SU-DHL-6 (cell line): ENCODE measurements at regions not wholly inside any gene's neighbourhood (a gene's known extent, or its start where the extent isn't known, plus 50 kb on each side); places are given as distances from the start of the nearest gene placed in this dataset.

Experiments used
- H2AFZ ChIP-seq: fragments of 200-600 bp; sonication (generic); 2 replicates; pipeline ENCODE4 v1.6.1; 2014; ENCODE audit warnings: low read depth, mild to moderate bottlenecking, moderate library complexity, mixed read lengths, antibody characterized with exemption, low read length; ENCODE audit not compliant: severe bottlenecking
- H3F3A ChIP-seq: fragments of 200-600 bp; shearing (Covaris generic); 2 replicates; pipeline ENCODE4 v1.6.0; 2016; ENCODE audit warnings: antibody characterized with exemption, mild to moderate bottlenecking; ENCODE audit not compliant: insufficient read depth
- H3K27ac ChIP-seq: fragments of 200-600 bp; sonication (generic); 2 replicates; pipeline ENCODE4 v1.5.1; 2016; ENCODE audit warnings: low read depth, mild to moderate bottlenecking, low read length, moderate library complexity, mixed read lengths
- H3K27me3 ChIP-seq: fragments of 200-600 bp; sonication (generic), shearing (Covaris generic); 2 replicates; pipeline ENCODE4 v1.6.0; 2014; ENCODE audit warnings: mild to moderate bottlenecking, low read length
- H3K36me3 ChIP-seq: fragments of 200-600 bp; sonication (generic); 2 replicates; pipeline ENCODE4 v1.6.1; 2014; ENCODE audit warnings: mild to moderate bottlenecking, low read length, mixed read lengths
- H3K4me2 ChIP-seq: fragments of 300-600, 200-600 bp; shearing (Covaris generic), sonication (generic); 2 replicates; pipeline ENCODE4 v1.6.0; 2014; ENCODE audit warnings: low read length, low read depth, mild to moderate bottlenecking; ENCODE audit not compliant: poor library complexity, severe bottlenecking
- H3K4me3 ChIP-seq: fragments of 200-600 bp; sonication (generic); 2 replicates; pipeline ENCODE4 v1.5.1; 2014; ENCODE audit warnings: antibody characterized with exemption, low read length, mild to moderate bottlenecking, mixed read lengths; ENCODE audit not compliant: insufficient read depth, poor library complexity, severe bottlenecking
- H3K79me2 ChIP-seq: fragments of 200-600 bp; sonication (generic); 2 replicates; pipeline ENCODE4 v1.6.1; 2014; ENCODE audit warnings: mild to moderate bottlenecking, low read length, moderate library complexity; ENCODE audit not compliant: insufficient read depth
- H3K9ac ChIP-seq: fragments of 200-600 bp; sonication (generic); 2 replicates; pipeline ENCODE4 v1.7.0; 2014; ENCODE audit warnings: mild to moderate bottlenecking, low read length
- H3K9me2 ChIP-seq: fragments of 200-600 bp; sonication (generic); replicated peaks from 2 replicates; pipeline ENCODE4 v1.6.1; 2014; ENCODE audit warnings: low read length; ENCODE audit not compliant: insufficient read depth
- H3K9me3 ChIP-seq: fragments of 200-600 bp; sonication (generic); 2 replicates; pipeline ENCODE4 v1.6.1; 2014; ENCODE audit warnings: low read length, mixed read lengths; ENCODE audit not compliant: insufficient read depth
- H4K20me1 ChIP-seq: fragments of 200-600 bp; sonication (generic); 2 replicates; pipeline ENCODE4 v1.6.1; 2014; ENCODE audit warnings: low read depth, mild to moderate bottlenecking, antibody characterized with exemption, low read length, moderate library complexity, mixed read lengths
- EZH2phosphoT487 ChIP-seq: fragments of 200-600 bp; sonication (generic), shearing (Covaris generic); conservative IDR thresholded peaks from 2 replicates; pipeline ENCODE4 v1.6.1; 2018; ENCODE audit warnings: mild to moderate bottlenecking, antibody characterized with exemption, low read length, moderate library complexity, mixed read lengths
- TF ChIP-seq, protein P1 (sequence below): fragments of 200-600 bp; sonication (generic); IDR thresholded peaks from one replicate; pipeline ENCODE4 v1.5.1; 2017; ENCODE audit warnings: antibody characterized with exemption, mild to moderate bottlenecking, low read length, moderate library complexity; ENCODE audit not compliant: insufficient read depth, poor library complexity, severe bottlenecking

DNA sequence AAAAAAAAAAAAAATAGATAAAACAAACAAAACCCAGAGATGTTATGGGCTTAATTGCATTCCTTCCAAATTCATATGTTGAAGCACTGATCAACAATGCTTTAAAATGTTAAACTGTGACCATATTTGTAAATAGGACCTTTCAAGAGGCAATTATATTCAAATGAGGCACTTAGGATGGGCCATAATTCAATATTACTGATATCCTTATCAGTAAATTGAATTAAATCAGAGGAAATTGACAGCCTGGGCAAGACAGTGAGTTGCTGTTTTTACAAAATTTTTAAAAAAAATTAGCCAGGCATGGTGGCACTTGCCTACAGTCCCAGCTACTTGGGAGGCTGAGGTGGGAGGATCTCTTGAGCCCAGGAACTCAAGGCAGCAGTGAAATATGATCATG, 364.1 kb downstream of the GJA1 start:
- H3K27me3 ChIP-seq = no peaks in the 10 kb centered on the region
- H3K79me2 ChIP-seq = no peaks in the 10 kb centered on the region
- H3K9me2 ChIP-seq = no peaks in the 10 kb centered on the region
- no peaks in the 10 kb centered on the region for H3K9me3 ChIP-seq
- H3K27ac ChIP-seq = no peak overlapping the region
- H4K20me1 ChIP-seq = no peaks in the 10 kb centered on the region
- no peak overlapping the region for H3K4me2 ChIP-seq
- no peak overlapping the region for H3K9ac ChIP-seq
- TF ChIP-seq EZH2phosphoT487 = no peak
- TF ChIP-seq, protein P1, sequence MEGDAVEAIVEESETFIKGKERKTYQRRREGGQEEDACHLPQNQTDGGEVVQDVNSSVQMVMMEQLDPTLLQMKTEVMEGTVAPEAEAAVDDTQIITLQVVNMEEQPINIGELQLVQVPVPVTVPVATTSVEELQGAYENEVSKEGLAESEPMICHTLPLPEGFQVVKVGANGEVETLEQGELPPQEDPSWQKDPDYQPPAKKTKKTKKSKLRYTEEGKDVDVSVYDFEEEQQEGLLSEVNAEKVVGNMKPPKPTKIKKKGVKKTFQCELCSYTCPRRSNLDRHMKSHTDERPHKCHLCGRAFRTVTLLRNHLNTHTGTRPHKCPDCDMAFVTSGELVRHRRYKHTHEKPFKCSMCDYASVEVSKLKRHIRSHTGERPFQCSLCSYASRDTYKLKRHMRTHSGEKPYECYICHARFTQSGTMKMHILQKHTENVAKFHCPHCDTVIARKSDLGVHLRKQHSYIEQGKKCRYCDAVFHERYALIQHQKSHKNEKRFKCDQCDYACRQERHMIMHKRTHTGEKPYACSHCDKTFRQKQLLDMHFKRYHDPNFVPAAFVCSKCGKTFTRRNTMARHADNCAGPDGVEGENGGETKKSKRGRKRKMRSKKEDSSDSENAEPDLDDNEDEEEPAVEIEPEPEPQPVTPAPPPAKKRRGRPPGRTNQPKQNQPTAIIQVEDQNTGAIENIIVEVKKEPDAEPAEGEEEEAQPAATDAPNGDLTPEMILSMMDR = no peak
- H3K36me3 ChIP-seq = no peaks in the 10 kb centered on the region
- H2AFZ ChIP-seq = no peak overlapping the region
- H3F3A ChIP-seq = no peaks in the 10 kb centered on the region
- no peak overlapping the region for H3K4me3 ChIP-seq

- H3K9ac ChIP-seq = no peak overlapping the region
- TF ChIP-seq EZH2phosphoT487 = no peak
- TF ChIP-seq, protein P1 = no peak
- H3F3A ChIP-seq = no peaks in the 10 kb centered on the region
- no peaks in the 10 kb centered on the region for H3K79me2 ChIP-seq
- H3K9me3 ChIP-seq = no peaks in the 10 kb centered on the region
- H3K36me3 ChIP-seq = no peaks in the 10 kb centered on the region
- H2AFZ ChIP-seq = no peak overlapping the region
- no peaks in the 10 kb centered on the region for H3K27me3 ChIP-seq
- H3K9me2 ChIP-seq = no peaks in the 10 kb centered on the region
- no peak overlapping the region for H3K27ac ChIP-seq
- no peak overlapping the region for H3K4me2 ChIP-seq
- H4K20me1 ChIP-seq = no peaks in the 10 kb centered on the region
- H3K4me3 ChIP-seq = no peak overlapping the region
These were observed 364.6 kb downstream of the GJA1 start for GRCh38 chr6:121800047-121800446.

DNA sequence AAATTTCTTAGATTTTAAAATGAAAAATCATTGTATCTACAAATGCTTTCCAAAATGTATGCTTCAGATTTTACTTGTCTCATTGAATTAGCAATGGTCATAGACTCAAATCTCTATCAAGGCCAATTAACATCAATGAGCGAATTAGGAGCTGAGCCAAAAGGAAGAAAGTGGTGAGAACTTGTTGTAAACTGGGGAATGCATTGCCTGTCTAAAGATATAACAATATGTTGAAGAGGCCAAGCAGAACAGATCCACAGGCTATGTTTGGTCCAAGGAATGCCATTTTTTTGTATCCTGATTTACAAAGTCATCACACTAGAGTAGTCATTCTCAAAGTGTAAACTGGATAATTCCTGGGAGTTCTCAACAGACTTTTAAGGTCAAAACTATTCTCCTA, 370.7 kb downstream of the GJA1 start:
- H3F3A ChIP-seq = no peaks in the 10 kb centered on the region
- no peak overlapping the region for H2AFZ ChIP-seq
- no peak for TF ChIP-seq EZH2phosphoT487
- TF ChIP-seq, protein P1 = no peak
- H3K79me2 ChIP-seq = no peaks in the 10 kb centered on the region
- H3K4me3 ChIP-seq = no peak overlapping the region
- no peaks in the 10 kb centered on the region for H3K9me2 ChIP-seq
- no peak overlapping the region for H3K9ac ChIP-seq
- no peak overlapping the region for H3K27ac ChIP-seq
- H3K4me2 ChIP-seq = no peak overlapping the region
- H3K9me3 ChIP-seq = no peaks in the 10 kb centered on the region
- no peaks in the 10 kb centered on the region for H3K36me3 ChIP-seq
- no peaks in the 10 kb centered on the region for H3K27me3 ChIP-seq
- no peaks in the 10 kb centered on the region for H4K20me1 ChIP-seq

- Histone ChIP-seq H3K9me2 (no peaks in the 10 kb centered on the region), H3K79me2 (no peaks in the 10 kb centered on the region), H3K4me2 (no peak overlapping the region), H3K4me3 (no peak overlapping the region), H3K36me3 (no peaks in the 10 kb centered on the region), H3K27ac (no peak overlapping the region), H3K9me3 (no peaks in the 10 kb centered on the region), H3K9ac (no peak overlapping the region), H2AFZ (no peak overlapping the region), H3K27me3 (no peaks in the 10 kb centered on the region), H4K20me1 (no peaks in the 10 kb centered on the region), H3F3A (no peaks in the 10 kb centered on the region)
- TF ChIP-seq, protein P1 = no peak
- TF ChIP-seq EZH2phosphoT487 = no peak
These were observed 373.8 kb downstream of the GJA1 start for GRCh38 chr6:121809211-121809610.
